ENCODE measurements at regions not wholly inside any gene's neighbourhood (a gene's known extent, or its start where the extent isn't known, plus 50 kb on each side); places are given as distances from the start of the nearest gene placed in this dataset.

DNA sequence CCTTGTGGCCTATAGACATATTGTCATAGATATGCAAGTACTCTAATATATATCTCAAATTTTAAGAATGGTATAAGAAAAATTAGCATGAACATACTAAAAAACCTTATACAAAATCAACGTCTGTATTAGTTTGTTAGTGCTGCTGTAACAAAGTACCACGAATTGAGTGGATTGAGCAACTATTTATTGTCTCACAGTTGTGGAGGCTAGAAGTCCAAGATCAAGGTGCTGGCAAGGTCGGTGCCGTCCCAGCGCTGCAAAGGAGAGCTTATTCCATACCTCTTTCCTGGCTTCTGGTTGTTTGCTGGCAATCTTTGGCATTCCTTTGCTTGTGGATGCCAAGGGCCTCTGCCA lies 317.6 kb upstream of the FERMT1 start:
- Histone ChIP-seq H3K79me1 (replicated peaks; ENCODE audit: low read length, poor library complexity, severe bottlenecking) (no peaks in the 10 kb centered on the region), H3K4me3 (ENCODE audit: insufficient read depth in 1 of 2, low read depth in 1 of 2, low read length in 2 of 2) (no peak overlapping the region), H3K9ac (ENCODE audit: low read length) (no peak overlapping the region), H3K27me3 (ENCODE audit: control insufficient read depth in 1 of 2, insufficient read depth in 1 of 2, low read length in 2 of 2) (no peaks in the 10 kb centered on the region), H2AK5ac (ENCODE audit: low read length, severe bottlenecking) (no peak overlapping the region), H2BK5ac (ENCODE audit: low read depth, low read length, poor library complexity, severe bottlenecking) (no peak overlapping the region), H3K4me2 (ENCODE audit: low read length, poor library complexity, severe bottlenecking) (no peak overlapping the region), H2BK15ac (ENCODE audit: low read depth, poor library complexity, severe bottlenecking) (no peak overlapping the region), H3K4ac (ENCODE audit: low read depth in 1 of 2, low read length in 2 of 2) (no peak overlapping the region), H3K36me3 (ENCODE audit: control insufficient read depth in 1 of 2, insufficient read depth in 2 of 2, low read depth in 1 of 2, low read length in 2 of 2) (no peaks in the 10 kb centered on the region), H3K4me1 (ENCODE audit: control insufficient read depth, insufficient read depth, low read depth, low read length) (no peaks in the 10 kb centered on the region), H3K27ac (ENCODE audit: low read length, poor library complexity, severe bottlenecking) (no peak overlapping the region), H3K18ac (ENCODE audit: low read depth in 1 of 2, low read length in 2 of 2) (peak overlapping the region; percentile 11 to 17), H3K23ac (ENCODE audit: low read length in 2 of 2) (no peak overlapping the region), H3K14ac (ENCODE audit: low read length in 2 of 2) (no peak overlapping the region), H2AFZ (ENCODE audit: low read depth, low read length) (no peak overlapping the region), H2BK120ac (ENCODE audit: low read depth, low read length) (no peak overlapping the region), H4K8ac (ENCODE audit: low read length) (no peak overlapping the region), H2BK12ac (ENCODE audit: low read length in 2 of 2) (peak overlapping the region in 1 of 2 experiments; percentile 6), H4K91ac (ENCODE audit: low read length) (peak overlapping the region; percentile 78), H3K9me3 (ENCODE audit: control insufficient read depth, low read length) (peaks cover 4% of the 10 kb centered on the region)
- no peak for DNase-seq
- 93% methylated on average over 5 of the region's 5 CpGs for WGBS

- WGBS, result 83% methylated on average over 3 of the region's 3 CpGs
- H2BK12ac ChIP-seq (ENCODE audit: low read length in 2 of 2), result no peak overlapping the region
- no peak overlapping the region for H3K4me2 ChIP-seq (ENCODE audit: low read length, poor library complexity, severe bottlenecking)
- H2AFZ ChIP-seq (ENCODE audit: low read depth, low read length), result no peak overlapping the region
- H4K8ac ChIP-seq (ENCODE audit: low read length), result no peak overlapping the region
- no peak overlapping the region for H2BK5ac ChIP-seq (ENCODE audit: low read depth, low read length, poor library complexity, severe bottlenecking)
- no peak overlapping the region for H3K4ac ChIP-seq (ENCODE audit: low read depth in 1 of 2, low read length in 2 of 2)
- peaks cover 4% of the 10 kb centered on the region for H3K9me3 ChIP-seq (ENCODE audit: control insufficient read depth, low read length)
- no peaks in the 10 kb centered on the region for H3K4me1 ChIP-seq (ENCODE audit: control insufficient read depth, insufficient read depth, low read depth, low read length)
- H3K27ac ChIP-seq (ENCODE audit: low read length, poor library complexity, severe bottlenecking), result no peak overlapping the region
- no peak overlapping the region for H2BK15ac ChIP-seq (ENCODE audit: low read depth, poor library complexity, severe bottlenecking)
- no peak overlapping the region for H2AK5ac ChIP-seq (ENCODE audit: low read length, severe bottlenecking)
- H3K27me3 ChIP-seq (ENCODE audit: control insufficient read depth in 1 of 2, insufficient read depth in 1 of 2, low read length in 2 of 2), result no peaks in the 10 kb centered on the region
- H3K36me3 ChIP-seq (ENCODE audit: control insufficient read depth in 1 of 2, insufficient read depth in 2 of 2, low read depth in 1 of 2, low read length in 2 of 2), result no peaks in the 10 kb centered on the region
- no peak for DNase-seq
- H3K79me1 ChIP-seq (replicated peaks; ENCODE audit: low read length, poor library complexity, severe bottlenecking), result no peaks in the 10 kb centered on the region
- no peak overlapping the region for H3K14ac ChIP-seq (ENCODE audit: low read length in 2 of 2)
- H3K18ac ChIP-seq (ENCODE audit: low read depth in 1 of 2, low read length in 2 of 2), result no peak overlapping the region
- H4K91ac ChIP-seq (ENCODE audit: low read length), result no peak overlapping the region
- H2BK120ac ChIP-seq (ENCODE audit: low read depth, low read length), result no peak overlapping the region
- no peak overlapping the region for H3K9ac ChIP-seq (ENCODE audit: low read length)
- no peak overlapping the region for H3K4me3 ChIP-seq (ENCODE audit: insufficient read depth in 1 of 2, low read depth in 1 of 2, low read length in 2 of 2)
- no peak overlapping the region for H3K23ac ChIP-seq (ENCODE audit: low read length in 2 of 2)
These were observed 317.1 kb upstream of the FERMT1 start for GRCh38 chr20:6439737-6440442.

- H3K9me3 ChIP-seq (ENCODE audit: control insufficient read depth, low read length), result peaks cover 7% of the 10 kb centered on the region
- H3K9ac ChIP-seq (ENCODE audit: low read length), result no peak overlapping the region
- H3K27me3 ChIP-seq (ENCODE audit: control insufficient read depth in 1 of 2, insufficient read depth in 1 of 2, low read length in 2 of 2), result no peaks in the 10 kb centered on the region
- H3K4ac ChIP-seq (ENCODE audit: low read depth in 1 of 2, low read length in 2 of 2), result no peak overlapping the region
- H4K91ac ChIP-seq (ENCODE audit: low read length), result no peak overlapping the region
- H2AK5ac ChIP-seq (ENCODE audit: low read length, severe bottlenecking), result no peak overlapping the region
- no peak overlapping the region for H3K4me3 ChIP-seq (ENCODE audit: insufficient read depth in 1 of 2, low read depth in 1 of 2, low read length in 2 of 2)
- no peaks in the 10 kb centered on the region for H3K79me1 ChIP-seq (replicated peaks; ENCODE audit: low read length, poor library complexity, severe bottlenecking)
- no peaks in the 10 kb centered on the region for H3K4me1 ChIP-seq (ENCODE audit: control insufficient read depth, insufficient read depth, low read depth, low read length)
- no peak for DNase-seq
- no peak overlapping the region for H2BK5ac ChIP-seq (ENCODE audit: low read depth, low read length, poor library complexity, severe bottlenecking)
- no peak overlapping the region for H2BK12ac ChIP-seq (ENCODE audit: low read length in 2 of 2)
- no peak overlapping the region for H3K14ac ChIP-seq (ENCODE audit: low read length in 2 of 2)
- H2BK120ac ChIP-seq (ENCODE audit: low read depth, low read length), result no peak overlapping the region
- H4K8ac ChIP-seq (ENCODE audit: low read length), result no peak overlapping the region
- H3K27ac ChIP-seq (ENCODE audit: low read length, poor library complexity, severe bottlenecking), result no peak overlapping the region
- H3K23ac ChIP-seq (ENCODE audit: low read length in 2 of 2), result no peak overlapping the region
- WGBS, result 100% methylated on average over 2 of the region's 2 CpGs
- H2BK15ac ChIP-seq (ENCODE audit: low read depth, poor library complexity, severe bottlenecking), result peak overlapping the region; percentile 23
- H3K18ac ChIP-seq (ENCODE audit: low read depth in 1 of 2, low read length in 2 of 2), result no peak overlapping the region
- H3K4me2 ChIP-seq (ENCODE audit: low read length, poor library complexity, severe bottlenecking), result no peak overlapping the region
- H2AFZ ChIP-seq (ENCODE audit: low read depth, low read length), result no peak overlapping the region
- H3K36me3 ChIP-seq (ENCODE audit: control insufficient read depth in 1 of 2, insufficient read depth in 2 of 2, low read depth in 1 of 2, low read length in 2 of 2), result no peaks in the 10 kb centered on the region
These were observed 311.3 kb upstream of the FERMT1 start for GRCh38 chr20:6434131-6434530.

GRCh38 chr20:6430381-6430780 lies 307.6 kb upstream of the FERMT1 start:
- no peaks in the 10 kb centered on the region for H3K27me3 ChIP-seq (ENCODE audit: control insufficient read depth in 1 of 2, insufficient read depth in 1 of 2, low read length in 2 of 2)
- no peak overlapping the region for H3K4me2 ChIP-seq (ENCODE audit: low read length, poor library complexity, severe bottlenecking)
- no peak overlapping the region for H3K23ac ChIP-seq (ENCODE audit: low read length in 2 of 2)
- H3K14ac ChIP-seq (ENCODE audit: low read length in 2 of 2), result no peak overlapping the region
- no peak overlapping the region for H2BK5ac ChIP-seq (ENCODE audit: low read depth, low read length, poor library complexity, severe bottlenecking)
- H3K4me1 ChIP-seq (ENCODE audit: control insufficient read depth, insufficient read depth, low read depth, low read length), result no peaks in the 10 kb centered on the region
- H3K9ac ChIP-seq (ENCODE audit: low read length), result no peak overlapping the region
- H2AK5ac ChIP-seq (ENCODE audit: low read length, severe bottlenecking), result no peak overlapping the region
- DNase-seq, result no peak
- no peak overlapping the region for H3K27ac ChIP-seq (ENCODE audit: low read length, poor library complexity, severe bottlenecking)
- H3K4me3 ChIP-seq (ENCODE audit: insufficient read depth in 1 of 2, low read depth in 1 of 2, low read length in 2 of 2), result no peak overlapping the region
- H3K79me1 ChIP-seq (replicated peaks; ENCODE audit: low read length, poor library complexity, severe bottlenecking), result no peaks in the 10 kb centered on the region
- H2BK120ac ChIP-seq (ENCODE audit: low read depth, low read length), result no peak overlapping the region
- no peak overlapping the region for H2BK15ac ChIP-seq (ENCODE audit: low read depth, poor library complexity, severe bottlenecking)
- no peak overlapping the region for H2BK12ac ChIP-seq (ENCODE audit: low read length in 2 of 2)
- no peak overlapping the region for H3K18ac ChIP-seq (ENCODE audit: low read depth in 1 of 2, low read length in 2 of 2)
- H3K4ac ChIP-seq (ENCODE audit: low read depth in 1 of 2, low read length in 2 of 2), result no peak overlapping the region
- H4K8ac ChIP-seq (ENCODE audit: low read length), result no peak overlapping the region
- no peak overlapping the region for H2AFZ ChIP-seq (ENCODE audit: low read depth, low read length)
- no peak overlapping the region for H4K91ac ChIP-seq (ENCODE audit: low read length)
- no peaks in the 10 kb centered on the region for H3K36me3 ChIP-seq (ENCODE audit: control insufficient read depth in 1 of 2, insufficient read depth in 2 of 2, low read depth in 1 of 2, low read length in 2 of 2)
- H3K9me3 ChIP-seq (ENCODE audit: control insufficient read depth, low read length), result peaks cover 3% of the 10 kb centered on the region
